ENCODE measurements at regions not wholly inside any gene's neighbourhood (a gene's known extent, or its start where the extent isn't known, plus 50 kb on each side); places are given as distances from the start of the nearest gene placed in this dataset.
A peak's percentile ranks its signal among the peaks of the same experiment; 100 is the strongest.
"Not testable (repeated sequence)": the region's sequence is repeated elsewhere in the genome, so short reads cannot be mapped to it uniquely, and the experiment has no call there.

GRCh38 chr18:21975954-21976353, 193.4 kb upstream of the GATA6 start:
- peaks cover 16% of the 10 kb centered on the region for H3K4me1 Mint-ChIP-seq

GRCh38 chr18:21978546-21979170, 190.7 kb upstream of the GATA6 start:
- Mint-ChIP-seq H3K9me3 (peaks cover 5% of the 10 kb centered on the region; the same call in 1 of the 2 replicates), H3K4me3 (no peak overlapping the region), H3K4me1 (peaks cover 16% of the 10 kb centered on the region), H3K27ac (no peak overlapping the region), H3K36me3 (no peaks in the 10 kb centered on the region), H3K27me3 (ENCODE audit: low read depth) (no peaks in the 10 kb centered on the region)
- no peak for DNase-seq (ENCODE audit: low spot score)
- CTCF ChIA-PET, result interaction anchor here (1.3 kb wide), 1 partner anchor 19 kb away, joined by 3 read pairs; no protein-coding TSS in a partner anchor
- TF ChIP-seq ZNF396 (CRISPR knock-in tag; IDR thresholded peaks at IDR 0.05; ENCODE audit: borderline replicate concordance), result no peak
- no peak for TF ChIP-seq ZNF232 (CRISPR knock-in tag; IDR thresholded peaks at IDR 0.05)
- TF ChIP-seq ZMAT4 (CRISPR knock-in tag; IDR thresholded peaks at IDR 0.05), result no peak
- no peak for TF ChIP-seq ZNF425 (CRISPR knock-in tag; conservative IDR thresholded peaks at IDR 0.05)
- TF ChIP-seq NFYB (CRISPR knock-in tag; conservative IDR thresholded peaks at IDR 0.05; ENCODE audit: low read depth), result no peak
- no peak for TF ChIP-seq ZNF532 (CRISPR knock-in tag; IDR thresholded peaks at IDR 0.05; ENCODE audit: borderline replicate concordance)
- no peak for TF ChIP-seq USF2 (CRISPR knock-in tag; IDR thresholded peaks at IDR 0.05)
- no peak for TF ChIP-seq FOXP4 (CRISPR knock-in tag; IDR thresholded peaks at IDR 0.05)
- TF ChIP-seq ZNF121 (CRISPR knock-in tag; IDR thresholded peaks at IDR 0.05), result no peak
- POLR2A ChIA-PET, result no interaction called here
- ATAC-seq, result peak; percentile 36; the same call in 1 of the 2 replicates

More at GRCh38 chr18:21975954-21976353, 193.4 kb upstream of the GATA6 start:
- POLR2A ChIA-PET; H3K27me3 Mint-ChIP-seq (ENCODE audit: low read depth); ATAC-seq; H3K9me3 Mint-ChIP-seq; H3K27ac Mint-ChIP-seq; H3K36me3 Mint-ChIP-seq; DNase-seq (ENCODE audit: low spot score); H3K4me3 Mint-ChIP-seq: not testable (repeated sequence)
- peak; percentile 74 for TF ChIP-seq ZNF121 (CRISPR knock-in tag; IDR thresholded peaks at IDR 0.05)
- CTCF ChIA-PET, result interaction anchor here (1.0 kb wide), 1 partner anchor 10 kb away, joined by 3 read pairs; no protein-coding TSS in a partner anchor

- ChIA-PET POLR2A (no interaction called here), CTCF (interaction anchor here (1.3 kb wide), 1 partner anchor 18 kb away, joined by 3 read pairs; no protein-coding TSS in a partner anchor)
- H3K27ac Mint-ChIP-seq, result no peak overlapping the region
- H3K36me3 Mint-ChIP-seq, result no peaks in the 10 kb centered on the region
- no peak for ATAC-seq
- H3K9me3 Mint-ChIP-seq, result peaks cover 5% of the 10 kb centered on the region; the same call in 1 of the 2 replicates
- TF ChIP-seq IRF1 (CRISPR knock-in tag; IDR thresholded peaks at IDR 0.05) (no peak), CDX4 (CRISPR knock-in tag; IDR thresholded peaks at IDR 0.05; ENCODE audit: borderline replicate concordance) (no peak)
- no peaks in the 10 kb centered on the region for H3K27me3 Mint-ChIP-seq (ENCODE audit: low read depth)
- no peak for DNase-seq (ENCODE audit: low spot score)
- peaks cover 16% of the 10 kb centered on the region for H3K4me1 Mint-ChIP-seq
- no peak overlapping the region for H3K4me3 Mint-ChIP-seq
Measured at GRCh38 chr18:21979171-21979560, 190.2 kb upstream of the GATA6 start.
